ENCODE measurements at regions not wholly inside any gene's neighbourhood (a gene's known extent, or its start where the extent isn't known, plus 50 kb on each side); places are given as distances from the start of the nearest gene placed in this dataset.

- Histone ChIP-seq H2AFZ (ENCODE audit: low read depth, low read length, severe bottlenecking) (no peak overlapping the region), H3F3A (ENCODE audit: insufficient read depth) (no peaks in the 10 kb centered on the region), H3K79me2 (ENCODE audit: insufficient read depth, low read length) (no peaks in the 10 kb centered on the region), H3K4me2 (ENCODE audit: low read depth, low read length, poor library complexity, severe bottlenecking) (no peak overlapping the region), H3K9me2 (replicated peaks; ENCODE audit: insufficient read depth, low read length) (no peaks in the 10 kb centered on the region), H4K20me1 (ENCODE audit: low read depth, low read length) (no peaks in the 10 kb centered on the region), H3K9ac (ENCODE audit: low read length) (no peak overlapping the region), H3K27me3 (ENCODE audit: low read length) (no peaks in the 10 kb centered on the region), H3K9me3 (ENCODE audit: insufficient read depth, low read length) (no peaks in the 10 kb centered on the region), H3K27ac (ENCODE audit: low read depth, low read length) (no peak overlapping the region), H3K4me3 (ENCODE audit: insufficient read depth, low read length, poor library complexity, severe bottlenecking) (no peak overlapping the region), H3K36me3 (ENCODE audit: low read length) (no peaks in the 10 kb centered on the region)
- TF ChIP-seq CTCF (IDR thresholded peaks at IDR 0.05; ENCODE audit: insufficient read depth, low read length, poor library complexity, severe bottlenecking), result no peak
- TF ChIP-seq EZH2phosphoT487 (conservative IDR thresholded peaks at IDR 0.05; ENCODE audit: low read length), result no peak
These were observed 471.4 kb upstream of the NAALADL2 start for GRCh38 chr3:174387736-174388135.

GRCh38 chr3:174397848-174398247, 461.3 kb upstream of the NAALADL2 start:
- TF ChIP-seq EZH2phosphoT487 (conservative IDR thresholded peaks at IDR 0.05; ENCODE audit: low read length), result no peak
- no peak for TF ChIP-seq CTCF (IDR thresholded peaks at IDR 0.05; ENCODE audit: insufficient read depth, low read length, poor library complexity, severe bottlenecking)
- H3K9me3 ChIP-seq (ENCODE audit: insufficient read depth, low read length), result no peaks in the 10 kb centered on the region
- H3K27ac ChIP-seq (ENCODE audit: low read depth, low read length), result no peak overlapping the region
- H3K4me3 ChIP-seq (ENCODE audit: insufficient read depth, low read length, poor library complexity, severe bottlenecking), result no peak overlapping the region
- H3K9ac ChIP-seq (ENCODE audit: low read length), result no peak overlapping the region
- H3K9me2 ChIP-seq (replicated peaks; ENCODE audit: insufficient read depth, low read length), result no peaks in the 10 kb centered on the region
- H3K4me2 ChIP-seq (ENCODE audit: low read depth, low read length, poor library complexity, severe bottlenecking), result no peak overlapping the region
- H3K36me3 ChIP-seq (ENCODE audit: low read length), result no peaks in the 10 kb centered on the region
- no peaks in the 10 kb centered on the region for H4K20me1 ChIP-seq (ENCODE audit: low read depth, low read length)
- H3F3A ChIP-seq (ENCODE audit: insufficient read depth), result no peaks in the 10 kb centered on the region
- H3K27me3 ChIP-seq (ENCODE audit: low read length), result no peaks in the 10 kb centered on the region
- no peak overlapping the region for H2AFZ ChIP-seq (ENCODE audit: low read depth, low read length, severe bottlenecking)
- H3K79me2 ChIP-seq (ENCODE audit: insufficient read depth, low read length), result no peaks in the 10 kb centered on the region

DNA sequence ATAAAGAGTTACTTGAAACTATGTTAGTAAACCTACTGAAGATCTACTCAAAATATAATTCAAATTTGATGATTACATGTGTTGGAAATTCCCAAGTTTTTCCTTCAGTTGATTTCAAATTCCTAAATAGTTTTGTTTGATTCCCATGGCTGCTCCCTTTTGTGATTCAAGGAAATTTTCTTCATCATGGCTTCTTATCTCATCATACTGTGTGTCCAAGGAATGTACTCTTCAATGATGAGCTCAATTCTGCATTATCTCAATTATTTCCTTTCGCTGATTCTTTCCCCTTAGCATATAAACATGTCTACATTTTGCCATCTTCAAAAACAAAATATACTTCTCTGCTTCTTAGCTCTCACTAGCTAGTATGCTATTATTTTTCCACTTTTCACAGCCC, 460.4 kb upstream of the NAALADL2 start:
- no peak overlapping the region for H3K9ac ChIP-seq (ENCODE audit: low read length)
- H3K79me2 ChIP-seq (ENCODE audit: insufficient read depth, low read length), result no peaks in the 10 kb centered on the region
- no peaks in the 10 kb centered on the region for H3K9me2 ChIP-seq (replicated peaks; ENCODE audit: insufficient read depth, low read length)
- H3F3A ChIP-seq (ENCODE audit: insufficient read depth), result no peaks in the 10 kb centered on the region
- no peak overlapping the region for H3K27ac ChIP-seq (ENCODE audit: low read depth, low read length)
- H4K20me1 ChIP-seq (ENCODE audit: low read depth, low read length), result no peaks in the 10 kb centered on the region
- H2AFZ ChIP-seq (ENCODE audit: low read depth, low read length, severe bottlenecking), result no peak overlapping the region
- H3K4me3 ChIP-seq (ENCODE audit: insufficient read depth, low read length, poor library complexity, severe bottlenecking), result no peak overlapping the region
- no peak for TF ChIP-seq EZH2phosphoT487 (conservative IDR thresholded peaks at IDR 0.05; ENCODE audit: low read length)
- TF ChIP-seq CTCF (IDR thresholded peaks at IDR 0.05; ENCODE audit: insufficient read depth, low read length, poor library complexity, severe bottlenecking), result no peak
- H3K9me3 ChIP-seq (ENCODE audit: insufficient read depth, low read length), result no peaks in the 10 kb centered on the region
- no peaks in the 10 kb centered on the region for H3K36me3 ChIP-seq (ENCODE audit: low read length)
- H3K27me3 ChIP-seq (ENCODE audit: low read length), result no peaks in the 10 kb centered on the region
- H3K4me2 ChIP-seq (ENCODE audit: low read depth, low read length, poor library complexity, severe bottlenecking), result no peak overlapping the region

DNA sequence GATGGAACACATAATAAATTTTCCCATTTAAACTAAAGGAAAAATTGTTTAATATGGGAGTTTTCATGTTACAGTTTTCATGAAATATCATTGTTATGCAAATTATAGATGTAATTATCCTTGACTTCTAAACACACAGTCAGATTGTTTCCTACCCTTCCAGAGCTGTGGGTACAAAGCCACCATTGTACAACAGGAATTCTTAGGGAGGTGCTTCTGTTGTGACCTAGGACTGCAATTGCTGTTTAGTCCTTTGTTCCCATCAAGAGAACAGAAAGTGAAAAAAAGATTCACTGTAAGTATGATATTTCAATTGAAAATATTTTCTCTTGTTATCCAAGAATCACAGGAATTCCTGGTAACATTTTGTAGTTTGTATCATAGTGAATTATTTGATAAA, 455.3 kb upstream of the NAALADL2 start:
- Histone ChIP-seq H2AFZ (ENCODE audit: low read depth, low read length, severe bottlenecking) (no peak overlapping the region), H3K4me2 (ENCODE audit: low read depth, low read length, poor library complexity, severe bottlenecking) (no peak overlapping the region), H3K36me3 (ENCODE audit: low read length) (no peaks in the 10 kb centered on the region), H3K9me2 (replicated peaks; ENCODE audit: insufficient read depth, low read length) (no peaks in the 10 kb centered on the region), H3K27me3 (ENCODE audit: low read length) (no peaks in the 10 kb centered on the region), H3K79me2 (ENCODE audit: insufficient read depth, low read length) (no peaks in the 10 kb centered on the region), H3K9me3 (ENCODE audit: insufficient read depth, low read length) (no peaks in the 10 kb centered on the region), H3K9ac (ENCODE audit: low read length) (no peak overlapping the region), H3F3A (ENCODE audit: insufficient read depth) (no peaks in the 10 kb centered on the region), H4K20me1 (ENCODE audit: low read depth, low read length) (no peaks in the 10 kb centered on the region), H3K27ac (ENCODE audit: low read depth, low read length) (no peak overlapping the region), H3K4me3 (ENCODE audit: insufficient read depth, low read length, poor library complexity, severe bottlenecking) (no peak overlapping the region)
- no peak for TF ChIP-seq EZH2phosphoT487 (conservative IDR thresholded peaks at IDR 0.05; ENCODE audit: low read length)
- TF ChIP-seq CTCF (IDR thresholded peaks at IDR 0.05; ENCODE audit: insufficient read depth, low read length, poor library complexity, severe bottlenecking), result no peak
